Tibial nerve (tissue), 3 donors: ENCODE measurements at regions not wholly inside any gene's neighbourhood (a gene's known extent, or its start where the extent isn't known, plus 50 kb on each side); places are given as distances from the start of the nearest gene placed in this dataset.
"Not testable (repeated sequence)": the region's sequence is repeated elsewhere in the genome, so short reads cannot be mapped to it uniquely, and the experiment has no call there.

Experiments
- EP300 ChIP-seq, 2 donors: sonication (generic); formaldehyde crosslinking; IDR thresholded peaks; one replicate each; pipeline ENCODE4 v1.6.1; 2017; ENCODE audit warnings: antibody characterized with exemption in 2 of 2, mild to moderate bottlenecking in 1 of 2
- POLR2A ChIP-seq, 2 donors: fragments of 450-650 bp; IDR thresholded peaks; one replicate each; pipeline ENCODE4 v1.6.1; 2017; ENCODE audit warnings: antibody characterized with exemption in 2 of 2, mild to moderate bottlenecking in 2 of 2, moderate library complexity in 2 of 2

DNA sequence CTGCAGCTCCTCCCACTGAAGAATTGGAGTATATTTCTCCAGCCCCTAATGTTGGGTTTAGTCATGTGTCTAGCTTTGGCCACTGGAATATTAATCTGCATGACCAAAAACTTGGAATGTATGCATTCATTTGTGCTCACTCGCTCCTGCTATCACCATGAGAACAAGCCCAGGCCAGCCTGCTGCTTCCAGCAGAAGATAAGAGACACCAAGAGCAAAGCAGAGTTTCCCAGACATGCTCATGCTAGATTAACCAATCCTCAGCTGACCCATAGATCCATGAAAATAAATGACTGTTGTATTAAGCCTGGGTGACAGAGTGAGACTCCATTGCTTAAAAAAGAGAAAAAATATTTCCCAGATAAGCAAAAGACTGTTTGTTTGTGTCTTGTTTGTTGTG, 119.6 kb downstream of the ALG1L2 start:
- TF ChIP-seq EP300, POLR2A (IDR thresholded peaks at IDR 0.05): not testable (repeated sequence)
